HepG2 (cell line): ENCODE measurements at regions not wholly inside any gene's neighbourhood (a gene's known extent, or its start where the extent isn't known, plus 50 kb on each side); places are given as distances from the start of the nearest gene placed in this dataset.

ENCODE experiments used
- ATAC-seq: fragments of 200-7000 bp; cut with Tn5 transposase; 3 replicates; pipeline ENCODE4 v1.9.1; 2020; ENCODE audit warnings: mild to moderate bottlenecking, moderate library complexity
- BruUV-seq: library from RNA; stranded (reverse); fragments of 400-500 nt; replicated peaks from 2 replicates; lab custom pipeline; 2021; lab: Mats Ljungman, UMichigan
- CTCF ChIA-PET: fragments of 300-600 bp; formaldehyde crosslinking; extraction: SDS; loops from one replicate; lab custom pipeline; 2021; ENCODE audit warnings: low total read pairs, inconsistent platforms, low intra/inter-chr PET ratio; lab: Yijun Ruan, JAX
- POLR2A ChIA-PET: fragments of 350-600 bp; sonication (Branson Sonifier 250); formaldehyde crosslinking; loops from one replicate; lab custom pipeline; 2020; ENCODE audit warnings: antibody characterized with exemption, inconsistent platforms; lab: Yijun Ruan, JAX
- DNase-seq: peaks from one replicate; pipeline ENCODE4 v3.0.0-alpha.2; 2015; ENCODE audit warnings: low spot score
- FAIRE-seq: peaks from 3 replicates; lab custom pipeline; 2011; peaks lifted over from hg19 to GRCh38; lab: Jason Lieb, UNC
- H2AFZ ChIP-seq: one replicate; pipeline ENCODE4 v1.6.1; 2011; ENCODE audit warnings: low read length, inconsistent platforms
- H3K27ac ChIP-seq: fragments of 300-600 bp; 3 replicates; pipeline ENCODE4 v1.8.0; 2011; ENCODE audit warnings: mixed run types, mild to moderate bottlenecking, mixed read lengths, low read length, inconsistent platforms; ENCODE audit not compliant: insufficient read depth; ENCODE audit errors: extremely low read length
- H3K27me3 ChIP-seq, 2 experiments: fragments of 200-600 bp in 1 of 2; 2 replicates in 1 of 2; 3 replicates in 1 of 2; pipeline versions ENCODE4 v1.6.0 to v1.8.0; 2011; ENCODE audit warnings: low read length in 2 of 2, mild to moderate bottlenecking in 2 of 2, moderate library complexity in 2 of 2, inconsistent platforms in 1 of 2; ENCODE audit not compliant: insufficient read depth in 2 of 2, control insufficient read depth in 1 of 2
- H3K36me3 ChIP-seq, 2 experiments: fragments of 200-600 bp in 1 of 2; replicated peaks in 1 of 2; 2 replicates in 1 of 2; 3 replicates in 1 of 2; pipeline versions ENCODE4 v1.5.1 to v1.8.0; 2011; ENCODE audit warnings: low read length in 2 of 2, inconsistent platforms in 1 of 2; ENCODE audit not compliant: insufficient read depth in 2 of 2, control insufficient read depth in 1 of 2
- H3K4me1 ChIP-seq: 2 replicates; pipeline ENCODE4 v1.5.1; 2012; ENCODE audit warnings: low read length, inconsistent platforms; ENCODE audit not compliant: insufficient read depth
- H3K4me2 ChIP-seq: 2 replicates; pipeline ENCODE4 v1.6.0; 2011; ENCODE audit warnings: low read depth, low read length, inconsistent platforms
- H3K4me3 ChIP-seq, 3 experiments: fragments of 200-600 bp in 1 of 3; sonication (generic), shearing (Covaris generic) in 1 of 3; replicated peaks in 1 of 3; 2 replicates each; pipeline ENCODE4 v1.5.1; 2011 to 2016; ENCODE audit warnings: low read length in 3 of 3, inconsistent platforms in 2 of 3, low read depth in 2 of 3, mild to moderate bottlenecking in 2 of 3, control low read depth in 1 of 3, mixed read lengths in 1 of 3; ENCODE audit not compliant: insufficient read depth in 1 of 3
- H3K79me2 ChIP-seq: one replicate; pipeline ENCODE4 v1.6.1; 2011; ENCODE audit warnings: low read length, inconsistent platforms; ENCODE audit not compliant: insufficient read depth
- H3K9ac ChIP-seq: 2 replicates; pipeline ENCODE4 v1.6.0; 2011; ENCODE audit warnings: mild to moderate bottlenecking, low read depth, low read length, inconsistent platforms; ENCODE audit not compliant: insufficient read depth
- H3K9me3 ChIP-seq: 2 replicates; pipeline ENCODE4 v1.5.1; 2012; ENCODE audit warnings: mild to moderate bottlenecking, low read length
- H4K20me1 ChIP-seq: 2 replicates; pipeline ENCODE4 v1.6.0; 2011; ENCODE audit warnings: inconsistent platforms, mild to moderate bottlenecking, low read length, moderate library complexity; ENCODE audit not compliant: insufficient read depth
- CEBPG ChIP-seq: IDR thresholded peaks from 2 replicates; pipeline ENCODE4 v1.6.1; 2016
- FOXA3 ChIP-seq: IDR thresholded peaks from 2 replicates; pipeline ENCODE4 v1.6.1; 2016; ENCODE audit warnings: missing genetic modification reagents, missing compliant biosample characterization
- GPN1 ChIP-seq: sonication (generic); formaldehyde crosslinking; IDR thresholded peaks from 2 replicates; pipeline ENCODE4 v1.5.1; 2020; ENCODE audit warnings: missing genetic modification reagents, borderline replicate concordance
- KAT7 ChIP-seq: IDR thresholded peaks from 2 replicates; pipeline ENCODE4 v1.6.1; 2018; ENCODE audit warnings: borderline replicate concordance, missing compliant biosample characterization
- KDM5B ChIP-seq: sonication (generic); formaldehyde crosslinking; IDR thresholded peaks from 2 replicates; pipeline ENCODE4 v1.4.0; 2020; ENCODE audit warnings: missing genetic modification reagents, mild to moderate bottlenecking, borderline replicate concordance
- NONO ChIP-seq, 2 experiments: fragments of 450-650 bp in 1 of 2; sonication (generic) in 1 of 2; formaldehyde crosslinking in 1 of 2; IDR thresholded peaks in 1 of 2; conservative IDR thresholded peaks in 1 of 2; 2 replicates each; pipeline versions ENCODE4 v1.6.1 to v1.8.0; 2017 to 2022; ENCODE audit warnings: mild to moderate bottlenecking in 1 of 2, missing genetic modification reagents in 1 of 2, moderate library complexity in 1 of 2
- PHF8 ChIP-seq: sonication (generic); formaldehyde crosslinking; IDR thresholded peaks from 2 replicates; pipeline ENCODE4 v1.5.0; 2020; ENCODE audit warnings: missing genetic modification reagents
- THAP11 ChIP-seq: IDR thresholded peaks from 2 replicates; pipeline ENCODE4 v1.6.1; 2016; ENCODE audit warnings: missing biosample characterization, missing genetic modification reagents
- TIGD3 ChIP-seq: sonication (generic); formaldehyde crosslinking; IDR thresholded peaks from 2 replicates; pipeline ENCODE4 v1.5.1; 2020; ENCODE audit warnings: mild to moderate bottlenecking, missing genetic modification reagents, borderline replicate concordance
- ZBTB7B ChIP-seq: sonication (generic); formaldehyde crosslinking; IDR thresholded peaks from 2 replicates; pipeline ENCODE4 v1.4.0; 2020; ENCODE audit warnings: missing genetic modification reagents
- ZBTB8A ChIP-seq: sonication (generic); formaldehyde crosslinking; IDR thresholded peaks from 2 replicates; pipeline ENCODE4 v1.4.0; 2020; ENCODE audit warnings: mild to moderate bottlenecking, low read depth, missing genetic modification reagents, borderline replicate concordance
- ZFP36 ChIP-seq: fragments of 150-350 bp; IDR thresholded peaks from 2 replicates; pipeline ENCODE4 v1.6.1; 2018; ENCODE audit warnings: borderline replicate concordance, low read length, low read depth; ENCODE audit not compliant: partially characterized antibody
- ZFP90 ChIP-seq: sonication (generic); formaldehyde crosslinking; IDR thresholded peaks from 2 replicates; pipeline ENCODE4 v1.8.0; 2022; ENCODE audit warnings: missing genetic modification reagents, mild to moderate bottlenecking, inconsistent platforms, borderline replicate concordance
- ZNF207 ChIP-seq: fragments of 450-650 bp; IDR thresholded peaks from 2 replicates; pipeline ENCODE4 v1.6.1; 2016; ENCODE audit warnings: antibody characterized with exemption, borderline replicate concordance
- ZNF281 ChIP-seq: sonication (generic); formaldehyde crosslinking; IDR thresholded peaks from 2 replicates; pipeline ENCODE4 v1.4.0; 2020; ENCODE audit warnings: missing genetic modification reagents, borderline replicate concordance
- ZNF530 ChIP-seq: sonication (generic); formaldehyde crosslinking; IDR thresholded peaks from 2 replicates; pipeline ENCODE4 v1.5.0; 2020; ENCODE audit warnings: low read depth, mild to moderate bottlenecking, missing genetic modification reagents
- ZNF83 ChIP-seq: sonication (generic); formaldehyde crosslinking; IDR thresholded peaks from 2 replicates; pipeline ENCODE4 v1.4.0; 2020; ENCODE audit warnings: missing genetic modification reagents, mild to moderate bottlenecking, borderline replicate concordance
- WGBS: methylation state at CpG from one replicate; pipeline ENCODE4 v1.1.6; 2017; ENCODE audit warnings: low lambda C conversion rate; 5-methylcytosine and 5-hydroxymethylcytosine counted together
- in situ Hi-C: cut with HindIII; loops from 2 replicates; pipeline ENCODE4 v1.10.0; 2017; ENCODE audit warnings: low pct_unique_long_range_greater_than_20kb; ENCODE audit not compliant: extremely low pct_ligation_motif_present
- intact Hi-C: fragments of 100-400 bp; cut with micrococcal nuclease; formaldehyde crosslinking; loops from one replicate; pipeline ENCODE4 v1.10.0; 2022; ENCODE audit not compliant: unreplicated experiment
- TF ChIP-seq, protein P1 (sequence below): sonication (generic); formaldehyde crosslinking; IDR thresholded peaks from 2 replicates; pipeline ENCODE4 v1.8.0; 2022; ENCODE audit warnings: mild to moderate bottlenecking, missing genetic modification reagents

DNA sequence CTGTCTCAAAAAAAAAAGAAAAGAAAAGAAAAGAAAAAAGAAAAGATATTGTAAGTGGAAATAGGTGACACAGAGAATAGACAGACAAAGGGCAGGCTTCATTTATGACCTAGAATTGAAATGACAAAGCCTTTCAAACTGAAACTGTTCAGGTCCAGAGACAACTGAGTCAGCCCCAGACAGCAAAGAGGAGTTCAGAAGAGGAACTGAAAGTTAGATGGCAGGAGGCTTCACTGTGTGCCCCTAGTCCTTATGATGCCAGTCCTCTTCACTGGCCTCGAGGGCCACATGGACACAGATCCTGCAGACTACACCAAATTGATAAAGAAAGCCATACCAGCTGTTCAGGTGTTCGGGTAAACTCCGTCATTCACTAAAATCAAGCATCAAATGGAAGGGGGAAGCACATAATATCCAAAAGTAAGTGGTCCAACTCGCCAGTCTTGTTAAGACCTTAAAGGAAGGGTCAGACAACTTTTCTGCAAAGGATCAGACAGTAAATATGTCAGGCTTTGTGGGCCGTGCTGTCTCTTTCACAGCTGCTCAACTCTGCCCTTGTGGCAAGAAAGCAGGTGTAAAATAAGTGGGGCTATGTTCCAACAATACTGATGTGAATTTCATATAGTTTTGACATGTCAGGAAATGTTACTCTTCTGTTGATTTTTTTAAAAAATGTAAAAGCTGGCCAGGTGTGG is 231.9 kb upstream of the MGAT5 start (continued):
- no peak for TF ChIP-seq TIGD3 (CRISPR knock-in tag)

DNA sequence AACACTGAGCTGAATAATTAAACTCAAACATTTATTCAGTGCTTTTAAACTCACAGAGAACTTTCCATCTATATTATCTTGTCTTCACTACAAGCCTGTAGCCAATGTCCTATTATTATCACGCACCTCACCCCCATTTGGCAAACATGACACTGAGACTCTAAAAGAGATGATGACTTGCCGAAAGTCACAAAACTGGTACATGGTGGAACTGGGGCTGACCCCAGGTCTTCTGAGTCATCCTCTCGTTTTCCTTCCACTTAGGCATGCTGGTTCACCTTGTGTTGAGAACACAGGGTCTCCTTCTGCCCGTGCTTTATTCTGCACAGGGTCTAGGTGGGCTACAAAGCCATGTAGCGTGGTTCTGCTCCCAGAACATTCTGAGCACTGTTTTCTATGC is 230.0 kb upstream of the MGAT5 start:
- POLR2A ChIA-PET, result no interaction called here
- no peak for DNase-seq
- 10% methylated on average over 5 of the region's 5 CpGs for whole genome bisulfite sequencing
- TF ChIP-seq ZNF281 (CRISPR knock-in tag) (no peak), ZBTB7B (CRISPR knock-in tag) (no peak), PHF8 (CRISPR knock-in tag) (no peak), FOXA3 (CRISPR knock-in tag) (no peak), ZNF83 (CRISPR knock-in tag) (no peak), KAT7 (CRISPR knock-in tag) (no peak), ZFP90 (CRISPR knock-in tag) (no peak), ZNF207 (no peak), GPN1 (CRISPR knock-in tag) (no peak), ZBTB8A (CRISPR knock-in tag) (no peak), ZNF530 (no peak), THAP11 (CRISPR knock-in tag) (no peak), ZFP36 (no peak), KDM5B (CRISPR knock-in tag) (no peak), NONO (IDR thresholded peaks at IDR 0.05) (no peak), NONO (CRISPR knock-in tag; conservative IDR thresholded peaks at IDR 0.05) (no peak), CEBPG (CRISPR knock-in tag) (no peak)
- TF ChIP-seq, protein P1, sequence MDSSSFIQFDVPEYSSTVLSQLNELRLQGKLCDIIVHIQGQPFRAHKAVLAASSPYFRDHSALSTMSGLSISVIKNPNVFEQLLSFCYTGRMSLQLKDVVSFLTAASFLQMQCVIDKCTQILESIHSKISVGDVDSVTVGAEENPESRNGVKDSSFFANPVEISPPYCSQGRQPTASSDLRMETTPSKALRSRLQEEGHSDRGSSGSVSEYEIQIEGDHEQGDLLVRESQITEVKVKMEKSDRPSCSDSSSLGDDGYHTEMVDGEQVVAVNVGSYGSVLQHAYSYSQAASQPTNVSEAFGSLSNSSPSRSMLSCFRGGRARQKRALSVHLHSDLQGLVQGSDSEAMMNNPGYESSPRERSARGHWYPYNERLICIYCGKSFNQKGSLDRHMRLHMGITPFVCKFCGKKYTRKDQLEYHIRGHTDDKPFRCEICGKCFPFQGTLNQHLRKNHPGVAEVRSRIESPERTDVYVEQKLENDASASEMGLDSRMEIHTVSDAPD (CRISPR knock-in tag), result no peak

More for the DNA sequence above, 230.0 kb upstream of the MGAT5 start:
- CTCF ChIA-PET, result no interaction called here
- no peaks in the 10 kb centered on the region for H3K79me2 ChIP-seq
- BruUV-seq, result no TSS peak
- in situ Hi-C loops (no loop called here), intact Hi-C loops (no loop called here)
- ATAC-seq, result no peak
- H4K20me1 ChIP-seq, result no peaks in the 10 kb centered on the region
- no peaks in the 10 kb centered on the region for H3K9me3 ChIP-seq
- FAIRE-seq, result no peak
- H3K27ac ChIP-seq, result no peak overlapping the region
- H3K9ac ChIP-seq, result no peak overlapping the region
- no peaks in the 10 kb centered on the region for H3K4me1 ChIP-seq
- no peak overlapping the region for H3K4me3 ChIP-seq
- H3K27me3 ChIP-seq, result peaks cover 2 to 28% of the 10 kb centered on the region in 2 experiments; a peak in 3 of 5 replicates
- no peak overlapping the region for H3K4me2 ChIP-seq
- no peak overlapping the region for H2AFZ ChIP-seq
- no peaks in the 10 kb centered on the region for H3K36me3 ChIP-seq
